GM18861 (cell line): ENCODE measurements at regions not wholly inside any gene's neighbourhood (a gene's known extent, or its start where the extent isn't known, plus 50 kb on each side); places are given as distances from the start of the nearest gene placed in this dataset.

Experiments
- ATAC-seq: cut with Tn5 transposase; IDR thresholded peaks from one replicate; pipeline ENCODE4 v1.9.1; 2021; ENCODE audit not compliant: unreplicated experiment

GRCh38 chr16:66066404-66066803 is 300.1 kb upstream of the CDH5 start:
- ATAC-seq: no peak

- no peak for ATAC-seq
These were observed 300.6 kb upstream of the CDH5 start for GRCh38 chr16:66065925-66066324.

GRCh38 chr16:66064801-66065530 is 301.5 kb upstream of the CDH5 start:
- ATAC-seq: no peak

GRCh38 chr16:66058832-66059231 is 307.7 kb upstream of the CDH5 start:
- ATAC-seq: no peak

- ATAC-seq: no peak
These were observed 308.3 kb upstream of the CDH5 start for GRCh38 chr16:66058172-66058691.

GRCh38 chr16:66057057-66057456 is 309.4 kb upstream of the CDH5 start:
- no peak for ATAC-seq

- no peak for ATAC-seq
These were observed 312.4 kb upstream of the CDH5 start for GRCh38 chr16:66054095-66054494.

GRCh38 chr16:66052745-66053144 is 313.7 kb upstream of the CDH5 start:
- no peak for ATAC-seq

- no peak for ATAC-seq
These were observed 315.5 kb upstream of the CDH5 start for GRCh38 chr16:66050991-66051390.

GRCh38 chr16:66049865-66050264 is 316.6 kb upstream of the CDH5 start:
- no peak for ATAC-seq

GRCh38 chr16:66045626-66046025 is 320.9 kb upstream of the CDH5 start:
- no peak for ATAC-seq

- no peak for ATAC-seq
These were observed 321.9 kb upstream of the CDH5 start for GRCh38 chr16:66044556-66044955.

- no peak for ATAC-seq
These were observed 322.4 kb upstream of the CDH5 start for GRCh38 chr16:66044089-66044488.

GRCh38 chr16:66043326-66043725 is 323.2 kb upstream of the CDH5 start:
- ATAC-seq: no peak

GRCh38 chr16:66042341-66042740 is 324.1 kb upstream of the CDH5 start:
- no peak for ATAC-seq

- ATAC-seq: no peak
These were observed 324.6 kb upstream of the CDH5 start for GRCh38 chr16:66041907-66042306.

GRCh38 chr16:66039793-66040192 is 326.7 kb upstream of the CDH5 start:
- no peak for ATAC-seq

- ATAC-seq: no peak
These were observed 329.4 kb upstream of the CDH5 start for GRCh38 chr16:66036793-66037715.

- ATAC-seq: no peak
These were observed 330.3 kb upstream of the CDH5 start for GRCh38 chr16:66036184-66036583.

GRCh38 chr16:66035096-66035495 is 331.4 kb upstream of the CDH5 start:
- no peak for ATAC-seq

- no peak for ATAC-seq
These were observed 333.6 kb upstream of the CDH5 start for GRCh38 chr16:66032841-66033240.

GRCh38 chr16:66030036-66030435 is 336.5 kb upstream of the CDH5 start:
- ATAC-seq: no peak
